K562 (cell line): ENCODE measurements at regions not wholly inside any gene's neighbourhood (a gene's known extent, or its start where the extent isn't known, plus 50 kb on each side); places are given as distances from the start of the nearest gene placed in this dataset.

Experiments used
- BHLHE40 ChIP-seq: IDR thresholded peaks from 2 replicates; pipeline ENCODE4 v1.6.1; 2011; ENCODE audit warnings: low read length, improper control_type of control experiment
- BRD9 ChIP-seq: fragments of 450-650 bp; IDR thresholded peaks from 2 replicates; pipeline ENCODE4 v1.6.1; 2018; ENCODE audit warnings: low read depth; ENCODE audit not compliant: partially characterized antibody
- CBFB ChIP-seq: sonication (generic); formaldehyde crosslinking; IDR thresholded peaks from 2 replicates; pipeline ENCODE4 v1.4.0; 2020; ENCODE audit warnings: mild to moderate bottlenecking, missing genetic modification reagents
- CBX2 ChIP-seq: fragments of 200-600 bp; sonication (generic); IDR thresholded peaks from one replicate; pipeline ENCODE4 v1.6.1; 2012; ENCODE audit warnings: mild to moderate bottlenecking, low read length, inconsistent platforms; ENCODE audit not compliant: insufficient read depth, poor library complexity, severe bottlenecking
- E2F6 ChIP-seq, 2 experiments: IDR thresholded peaks; 2 replicates each; pipeline ENCODE4 v1.6.1; 2011; ENCODE audit warnings: borderline replicate concordance in 1 of 2, control low read depth in 1 of 2, low read depth in 1 of 2, low read length in 1 of 2, mild to moderate bottlenecking in 1 of 2, mixed read lengths in 1 of 2, moderate library complexity in 1 of 2; ENCODE audit not compliant: insufficient read depth in 1 of 2, insufficient read length in 1 of 2, poor library complexity in 1 of 2, severe bottlenecking in 1 of 2; ENCODE audit errors: extremely low read depth in 1 of 2
- GATA2 ChIP-seq: sonication (generic); formaldehyde crosslinking; IDR thresholded peaks from 2 replicates; pipeline ENCODE4 v1.4.0; 2020; ENCODE audit warnings: mild to moderate bottlenecking, missing genetic modification reagents
- KDM2B ChIP-seq: fragments of 250-450 bp; sonication (Bioruptor Pico); IDR thresholded peaks from 2 replicates; pipeline ENCODE4 v1.8.0; 2021; ENCODE audit warnings: mild to moderate bottlenecking, moderate library complexity
- MBD2 ChIP-seq: sonication (generic); IDR thresholded peaks from 2 replicates; pipeline ENCODE4 v1.6.1; 2016; ENCODE audit warnings: low read depth, borderline replicate concordance
- RBM39 ChIP-seq: fragments of 200-400 bp; formaldehyde crosslinking; optimal IDR thresholded peaks from 2 replicates; pipeline ENCODE3; 2018; ENCODE audit warnings: low read depth, low read length
- TCF3 ChIP-seq: sonication (generic); formaldehyde crosslinking; IDR thresholded peaks from 2 replicates; pipeline ENCODE4 v1.4.0; 2020; ENCODE audit warnings: mild to moderate bottlenecking, missing genetic modification reagents
- TFAP4 ChIP-seq: sonication (generic); formaldehyde crosslinking; IDR thresholded peaks from 2 replicates; pipeline ENCODE4 v1.8.0; 2022; ENCODE audit warnings: missing genetic modification reagents, mild to moderate bottlenecking, moderate library complexity, borderline replicate concordance
- TRIM24 ChIP-seq, 2 experiments: fragments of 450-650 bp; IDR thresholded peaks; 2 replicates each; pipeline ENCODE4 v1.6.1; 2016
- VEZF1 ChIP-seq: fragments of 200-800 bp; sonication (Bioruptor generic); IDR thresholded peaks from 2 replicates; pipeline ENCODE4 v1.6.1; 2017; ENCODE audit warnings: missing genetic modification characterization, missing compliant biosample characterization
- ZBTB9 ChIP-seq: fragments of 450-650 bp; formaldehyde crosslinking; IDR thresholded peaks from 2 replicates; pipeline ENCODE4 v1.4.0; 2020; ENCODE audit warnings: mild to moderate bottlenecking, moderate library complexity
- ZEB2 ChIP-seq: fragments of 450-650 bp; IDR thresholded peaks from 2 replicates; pipeline ENCODE4 v1.6.1; 2016
- ZNF133 ChIP-seq: fragments of 250-450 bp; sonication (Bioruptor Pico); IDR thresholded peaks from 2 replicates; pipeline ENCODE4 v1.4.0; 2020; ENCODE audit warnings: mild to moderate bottlenecking
- ZNF197 ChIP-seq: fragments of 200-800 bp; sonication (Bioruptor generic); IDR thresholded peaks from 2 replicates; pipeline ENCODE4 v1.6.1; 2016; ENCODE audit warnings: low read depth, missing genetic modification characterization, missing compliant biosample characterization
- ZNF212 ChIP-seq: fragments of 450-650 bp; formaldehyde crosslinking; IDR thresholded peaks from 2 replicates; pipeline ENCODE4 v1.4.0; 2020; ENCODE audit warnings: mild to moderate bottlenecking
- ZNF263 ChIP-seq: sonication (generic); formaldehyde crosslinking; IDR thresholded peaks from 2 replicates; pipeline ENCODE4 v1.8.0; 2022; ENCODE audit warnings: mild to moderate bottlenecking, missing genetic modification reagents, borderline replicate concordance
- ZNF583 ChIP-seq: fragments of 250-450 bp; sonication (Bioruptor Pico); IDR thresholded peaks from 2 replicates; pipeline ENCODE4 v1.4.0; 2020
- ZNF740 ChIP-seq, 3 experiments: fragments of 200-800 bp in 1 of 3; sonication (Bioruptor generic) in 1 of 3; sonication (generic) in 1 of 3; formaldehyde crosslinking in 1 of 3; IDR thresholded peaks; 2 replicates each; pipeline versions ENCODE4 v1.6.1 to v1.8.0; 2016 to 2022; ENCODE audit warnings: mild to moderate bottlenecking in 2 of 3, missing compliant biosample characterization in 2 of 3, missing genetic modification characterization in 2 of 3, missing genetic modification reagents in 1 of 3
- ZNF766 ChIP-seq: fragments of 200-800 bp; sonication (Bioruptor generic); conservative IDR thresholded peaks from 2 replicates; pipeline ENCODE4 v1.6.1; 2016; ENCODE audit warnings: missing genetic modification characterization, missing compliant biosample characterization

GRCh38 chrX:40171513-40172400, 74.0 kb upstream of the BCOR start (continued):
- no peak for TF ChIP-seq ZNF212
- TF ChIP-seq ZNF133 (CRISPR knock-in tag): no peak
- no peak for TF ChIP-seq BHLHE40
- TF ChIP-seq ZNF740 (CRISPR knock-in tag; IDR thresholded peaks at IDR 0.05): no peak
- 0 out of 4 replicates have a peak, but pooled peaks of 1 of the 2 experiments have one; percentile 47 for TF ChIP-seq ZNF740 (tag; IDR thresholded peaks at IDR 0.05)
- TF ChIP-seq MBD2: no peak; the same call in 1 of the 2 replicates
- TF ChIP-seq TFAP4 (CRISPR knock-in tag): 0 out of 2 replicates have a peak, but pooled peaks have one; percentile 19
- TF ChIP-seq ZNF583: no peak
- no peak for TF ChIP-seq CBFB (CRISPR knock-in tag)
- no peak for TF ChIP-seq CBX2
- peak in 1 of 2 experiments; percentile 84 for TF ChIP-seq E2F6 (IDR thresholded peaks at IDR 0.05; ENCODE audit: borderline replicate concordance in 1 of 2, extremely low read depth in 1 of 2, insufficient read depth in 1 of 2, insufficient read length in 1 of 2, low read depth in 1 of 2, low read length in 1 of 2, poor library complexity in 1 of 2, severe bottlenecking in 1 of 2)
- TF ChIP-seq KDM2B: no peak
- TF ChIP-seq TCF3 (CRISPR knock-in tag): no peak
- no peak for TF ChIP-seq ZEB2
- no peak for TF ChIP-seq TRIM24 (IDR thresholded peaks at IDR 0.05)
- no peak for TF ChIP-seq RBM39
- TF ChIP-seq GATA2 (CRISPR knock-in tag): no peak
- 0 out of 2 replicates have a peak, but pooled peaks have one; percentile 5 for TF ChIP-seq ZNF197
- TF ChIP-seq BRD9: peak; percentile 33
- no peak for TF ChIP-seq VEZF1 (CRISPR knock-in tag)
- TF ChIP-seq ZNF263 (CRISPR knock-in tag): no peak
- TF ChIP-seq ZBTB9: no peak
- TF ChIP-seq ZNF766 (CRISPR knock-in tag): 0 out of 2 replicates have a peak, but pooled peaks have one; percentile 61
